HFF-Myc (cell line): ENCODE measurements at regions not wholly inside any gene's neighbourhood (a gene's known extent, or its start where the extent isn't known, plus 50 kb on each side); places are given as distances from the start of the nearest gene placed in this dataset.

Experiments
- DNase-seq: peaks from one replicate; pipeline ENCODE4 v3.0.0-alpha.2; 2011; ENCODE audit warnings: low read depth; ENCODE audit errors: extremely low read depth
- H3K4me3 ChIP-seq: replicated peaks from 2 replicates; pipeline ENCODE4 v1.5.1; 2011; ENCODE audit warnings: low read depth, mild to moderate bottlenecking, control low read depth, low read length
- TF ChIP-seq, protein P1 (sequence below): IDR thresholded peaks from 2 replicates; pipeline ENCODE4 v1.5.1; 2012; ENCODE audit warnings: mild to moderate bottlenecking, low read depth, low read length, control low read depth; ENCODE audit errors: missing control alignments

GRCh38 chr7:155959894-155960293 is 147.6 kb upstream of the SHH start:
- TF ChIP-seq, protein P1, sequence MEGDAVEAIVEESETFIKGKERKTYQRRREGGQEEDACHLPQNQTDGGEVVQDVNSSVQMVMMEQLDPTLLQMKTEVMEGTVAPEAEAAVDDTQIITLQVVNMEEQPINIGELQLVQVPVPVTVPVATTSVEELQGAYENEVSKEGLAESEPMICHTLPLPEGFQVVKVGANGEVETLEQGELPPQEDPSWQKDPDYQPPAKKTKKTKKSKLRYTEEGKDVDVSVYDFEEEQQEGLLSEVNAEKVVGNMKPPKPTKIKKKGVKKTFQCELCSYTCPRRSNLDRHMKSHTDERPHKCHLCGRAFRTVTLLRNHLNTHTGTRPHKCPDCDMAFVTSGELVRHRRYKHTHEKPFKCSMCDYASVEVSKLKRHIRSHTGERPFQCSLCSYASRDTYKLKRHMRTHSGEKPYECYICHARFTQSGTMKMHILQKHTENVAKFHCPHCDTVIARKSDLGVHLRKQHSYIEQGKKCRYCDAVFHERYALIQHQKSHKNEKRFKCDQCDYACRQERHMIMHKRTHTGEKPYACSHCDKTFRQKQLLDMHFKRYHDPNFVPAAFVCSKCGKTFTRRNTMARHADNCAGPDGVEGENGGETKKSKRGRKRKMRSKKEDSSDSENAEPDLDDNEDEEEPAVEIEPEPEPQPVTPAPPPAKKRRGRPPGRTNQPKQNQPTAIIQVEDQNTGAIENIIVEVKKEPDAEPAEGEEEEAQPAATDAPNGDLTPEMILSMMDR: no peak
- H3K4me3 ChIP-seq: no peak overlapping the region
- no peak for DNase-seq

DNA sequence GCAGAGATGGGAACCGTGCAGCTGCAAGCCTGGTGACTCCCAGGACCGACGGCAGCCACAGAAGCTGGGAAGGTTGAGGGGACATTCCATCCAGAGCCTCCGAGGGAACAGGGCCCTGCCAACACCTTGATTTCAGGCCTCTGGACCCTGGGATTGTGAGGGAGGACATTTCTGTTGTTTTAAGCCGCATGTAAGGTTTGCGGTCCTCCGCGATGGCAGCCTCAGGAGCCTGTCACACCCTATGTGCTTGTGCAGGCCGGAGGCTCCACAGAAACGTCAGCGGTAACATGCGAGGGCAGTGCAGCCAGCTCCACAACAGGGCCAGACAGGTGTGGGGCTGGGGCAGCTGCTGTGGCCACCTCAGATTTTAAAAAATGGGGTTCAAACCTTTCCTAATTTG is 144.7 kb upstream of the SHH start:
- H3K4me3 ChIP-seq: no peak overlapping the region
- TF ChIP-seq, protein P1: no peak
- no peak for DNase-seq

DNA sequence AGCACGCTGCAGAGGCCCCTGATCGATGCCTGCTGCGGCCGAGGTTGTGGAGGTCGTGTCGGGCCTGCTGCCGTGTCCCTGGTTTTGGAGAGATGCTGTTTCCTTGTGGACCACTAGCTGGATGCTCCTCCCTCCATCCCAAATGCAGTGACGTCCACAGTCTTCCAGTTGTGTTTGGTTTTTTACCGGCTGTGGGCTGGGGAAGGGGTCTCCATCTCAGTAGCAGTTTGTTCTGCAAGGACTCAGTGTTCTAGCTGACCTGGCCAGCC is 143.0 kb upstream of the SHH start:
- H3K4me3 ChIP-seq: no peak overlapping the region
- DNase-seq: no peak
- TF ChIP-seq, protein P1: no peak

GRCh38 chr7:155954550-155955366 is 142.5 kb upstream of the SHH start:
- TF ChIP-seq, protein P1: no peak
- H3K4me3 ChIP-seq: no peak overlapping the region
- no peak for DNase-seq

DNA sequence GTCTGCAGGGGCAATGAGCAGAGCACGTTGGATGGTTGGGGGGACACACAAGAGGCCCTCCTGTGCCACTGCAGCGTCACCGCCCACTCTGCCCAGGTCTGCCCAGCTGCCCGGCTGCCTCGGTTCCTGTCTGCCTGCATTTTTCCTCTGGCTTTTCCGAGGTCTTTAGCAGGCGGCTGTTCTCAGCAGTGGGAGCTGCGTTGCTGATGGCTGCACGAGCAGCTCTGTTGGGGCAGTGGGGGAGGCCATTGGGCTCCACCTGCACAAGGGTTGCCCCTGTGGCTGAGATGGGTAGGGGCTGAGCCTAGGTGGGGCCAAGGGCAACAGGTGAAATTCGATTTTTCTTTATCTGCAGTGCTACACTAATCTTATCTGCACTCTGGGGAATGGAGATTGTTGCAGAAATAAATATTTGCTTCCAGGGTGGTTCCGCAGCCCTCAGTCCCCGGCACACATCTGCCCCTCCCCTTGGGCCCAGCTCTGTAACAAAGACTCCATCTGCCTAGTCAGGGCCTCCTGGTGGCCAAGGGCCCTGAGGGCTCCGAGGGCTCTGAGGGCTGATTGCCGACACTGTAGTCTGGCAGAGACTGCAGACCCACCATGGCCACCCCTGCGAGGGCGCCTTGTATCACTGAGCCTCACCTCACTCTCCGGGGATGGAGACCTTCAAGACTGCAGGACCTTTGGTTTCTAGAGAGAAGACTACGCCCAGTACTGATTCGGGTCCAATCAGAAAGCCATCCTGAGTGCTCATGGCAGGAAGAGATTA is 141.7 kb upstream of the SHH start:
- TF ChIP-seq, protein P1: no peak
- no peak for DNase-seq
- no peak overlapping the region for H3K4me3 ChIP-seq

GRCh38 chr7:155953501-155953778 is 141.2 kb upstream of the SHH start:
- TF ChIP-seq, protein P1: no peak
- DNase-seq: no peak
- no peak overlapping the region for H3K4me3 ChIP-seq
